ENCODE measurements at regions not wholly inside any gene's neighbourhood (a gene's known extent, or its start where the extent isn't known, plus 50 kb on each side); places are given as distances from the start of the nearest gene placed in this dataset.

- DNase-seq (ENCODE audit: low read depth in 3 of 3): no peak
Measured at GRCh38 chr12:24557738-24558137, 391.2 kb downstream of the BCAT1 start.

- DNase-seq (ENCODE audit: low read depth in 3 of 3): no peak
Measured at GRCh38 chr12:24555730-24556129, 393.2 kb downstream of the BCAT1 start.

- no peak for DNase-seq (ENCODE audit: low read depth in 3 of 3)
Measured at GRCh38 chr12:24554612-24555295, 394.1 kb downstream of the BCAT1 start.

- DNase-seq (ENCODE audit: low read depth in 3 of 3): no peak
Measured at GRCh38 chr12:24553259-24553658, 395.6 kb downstream of the BCAT1 start.

GRCh38 chr12:24551163-24551786, 397.6 kb downstream of the BCAT1 start:
- DNase-seq (ENCODE audit: low read depth in 3 of 3): no peak

GRCh38 chr12:24550609-24551008, 398.3 kb downstream of the BCAT1 start:
- no peak for DNase-seq (ENCODE audit: low read depth in 3 of 3)

GRCh38 chr12:24546661-24547060, 402.2 kb downstream of the BCAT1 start:
- DNase-seq (ENCODE audit: low read depth in 3 of 3): no peak

GRCh38 chr12:24546084-24546483, 402.8 kb downstream of the BCAT1 start:
- no peak for DNase-seq (ENCODE audit: low read depth in 3 of 3)

GRCh38 chr12:24544368-24544767, 404.5 kb downstream of the BCAT1 start:
- DNase-seq (ENCODE audit: low read depth in 3 of 3): no peak

- no peak for DNase-seq (ENCODE audit: low read depth in 3 of 3)
Measured at GRCh38 chr12:24541193-24541871, 407.6 kb downstream of the BCAT1 start.

GRCh38 chr12:24539646-24540045, 409.3 kb downstream of the BCAT1 start:
- no peak for DNase-seq (ENCODE audit: low read depth in 3 of 3)

- no peak for DNase-seq (ENCODE audit: low read depth in 3 of 3)
Measured at GRCh38 chr12:24537083-24537860, 411.6 kb downstream of the BCAT1 start.

- DNase-seq (ENCODE audit: low read depth in 3 of 3): no peak
Measured at GRCh38 chr12:24535334-24536069, 413.4 kb downstream of the BCAT1 start.

GRCh38 chr12:24534622-24535021, 414.3 kb downstream of the BCAT1 start:
- DNase-seq (ENCODE audit: low read depth in 3 of 3): no peak

GRCh38 chr12:24533716-24534352, 415.1 kb downstream of the BCAT1 start:
- no peak for DNase-seq (ENCODE audit: low read depth in 3 of 3)

- DNase-seq (ENCODE audit: low read depth in 3 of 3): no peak
Measured at GRCh38 chr12:24530689-24531088, 418.2 kb downstream of the BCAT1 start.

- DNase-seq (ENCODE audit: low read depth in 3 of 3): no peak
Measured at GRCh38 chr12:24527102-24527501, 421.8 kb downstream of the BCAT1 start.

GRCh38 chr12:24522736-24523135, 426.2 kb downstream of the BCAT1 start:
- no peak for DNase-seq (ENCODE audit: low read depth in 3 of 3)

- DNase-seq (ENCODE audit: low read depth in 3 of 3): no peak
Measured at GRCh38 chr12:24519759-24520158, 429.1 kb downstream of the BCAT1 start.

- DNase-seq (ENCODE audit: low read depth in 3 of 3): no peak
Measured at GRCh38 chr12:24517000-24517399, 431.9 kb downstream of the BCAT1 start.

GRCh38 chr12:24510581-24511125, 438.2 kb downstream of the BCAT1 start:
- DNase-seq (ENCODE audit: low read depth in 3 of 3): no peak
